ENCODE measurements at regions not wholly inside any gene's neighbourhood (a gene's known extent, or its start where the extent isn't known, plus 50 kb on each side); places are given as distances from the start of the nearest gene placed in this dataset.

GRCh38 chr5:106106384-106106783 is 1564.4 kb downstream of the EFNA5 start:
- H3K9ac ChIP-seq (ENCODE audit: control insufficient read depth, extremely low read depth, insufficient read depth, low read length) = no peak overlapping the region
- TF ChIP-seq CTCF (optimal IDR thresholded peaks at IDR 0.05 in 1 of 3, IDR thresholded peaks at IDR 0.05 in 1 of 3, conservative IDR thresholded peaks at IDR 0.05 in 1 of 3; ENCODE audit: extremely low read depth in 1 of 3, insufficient read depth in 2 of 3, low read length in 3 of 3) (no peak), EZH2 (IDR thresholded peaks at IDR 0.05; ENCODE audit: low read length) (no peak)
- no peaks in the 10 kb centered on the region for H3K27me3 ChIP-seq (ENCODE audit: control insufficient read depth, extremely low read depth, insufficient read depth, low read length)
- FAIRE-seq = no peak
- no peak overlapping the region for H2AFZ ChIP-seq (ENCODE audit: control insufficient read depth, low read length)
- no peaks in the 10 kb centered on the region for H3K79me2 ChIP-seq (ENCODE audit: control insufficient read depth, insufficient read depth, low read length)
- H3K36me3 ChIP-seq (ENCODE audit: control insufficient read depth in 2 of 2, extremely low read depth in 1 of 2, insufficient read depth in 2 of 2, low read length in 2 of 2) = no peaks in the 10 kb centered on the region
- no peaks in the 10 kb centered on the region for H3K9me1 ChIP-seq (ENCODE audit: control insufficient read depth, extremely low read depth, insufficient read depth, low read length)
- H3K4me3 ChIP-seq (ENCODE audit: control insufficient read depth in 2 of 3, extremely low read depth in 1 of 3, insufficient read depth in 2 of 3, low read depth in 1 of 3, low read length in 3 of 3) = no peak overlapping the region
- dilution Hi-C loops (cut with MboI; ENCODE audit: extremely low pct_ligation_motif_present, low sequenced_read_pairs) = no loop called here
- no peak overlapping the region for H3K4me2 ChIP-seq (ENCODE audit: control insufficient read depth, extremely low read depth, insufficient read depth, low read depth, low read length)
- H3K27ac ChIP-seq (ENCODE audit: control insufficient read depth, insufficient read depth, low read length) = no peak overlapping the region
- H3K9me3 ChIP-seq (ENCODE audit: control insufficient read depth, low read depth, low read length) = no peaks in the 10 kb centered on the region
- DNase-seq (ENCODE audit: low read depth, low spot score) = no peak
- H3K4me1 ChIP-seq (ENCODE audit: control insufficient read depth, extremely low read depth, insufficient read depth, low read length) = no peaks in the 10 kb centered on the region
- no peaks in the 10 kb centered on the region for H4K20me1 ChIP-seq (ENCODE audit: control insufficient read depth, extremely low read depth, insufficient read depth, low read length)

GRCh38 chr5:106097340-106097739 is 1573.4 kb downstream of the EFNA5 start:
- Histone ChIP-seq H2AFZ (ENCODE audit: control insufficient read depth, low read length) (no peak overlapping the region), H3K4me2 (ENCODE audit: control insufficient read depth, extremely low read depth, insufficient read depth, low read depth, low read length) (no peak overlapping the region), H3K4me1 (ENCODE audit: control insufficient read depth, extremely low read depth, insufficient read depth, low read length) (peaks cover 4% of the 10 kb centered on the region), H3K36me3 (ENCODE audit: control insufficient read depth in 2 of 2, extremely low read depth in 1 of 2, insufficient read depth in 2 of 2, low read length in 2 of 2) (no peaks in the 10 kb centered on the region), H3K9ac (ENCODE audit: control insufficient read depth, extremely low read depth, insufficient read depth, low read length) (no peak overlapping the region), H3K27ac (ENCODE audit: control insufficient read depth, insufficient read depth, low read length) (no peak overlapping the region), H3K9me1 (ENCODE audit: control insufficient read depth, extremely low read depth, insufficient read depth, low read length) (no peaks in the 10 kb centered on the region), H3K9me3 (ENCODE audit: control insufficient read depth, low read depth, low read length) (no peaks in the 10 kb centered on the region), H4K20me1 (ENCODE audit: control insufficient read depth, extremely low read depth, insufficient read depth, low read length) (no peaks in the 10 kb centered on the region), H3K27me3 (ENCODE audit: control insufficient read depth, extremely low read depth, insufficient read depth, low read length) (no peaks in the 10 kb centered on the region), H3K4me3 (ENCODE audit: control insufficient read depth in 2 of 3, extremely low read depth in 1 of 3, insufficient read depth in 2 of 3, low read depth in 1 of 3, low read length in 3 of 3) (no peak overlapping the region), H3K79me2 (ENCODE audit: control insufficient read depth, insufficient read depth, low read length) (no peaks in the 10 kb centered on the region)
- TF ChIP-seq CTCF (optimal IDR thresholded peaks at IDR 0.05 in 1 of 3, IDR thresholded peaks at IDR 0.05 in 1 of 3, conservative IDR thresholded peaks at IDR 0.05 in 1 of 3; ENCODE audit: extremely low read depth in 1 of 3, insufficient read depth in 2 of 3, low read length in 3 of 3) (no peak), EZH2 (IDR thresholded peaks at IDR 0.05; ENCODE audit: low read length) (no peak)
- dilution Hi-C loops (cut with MboI; ENCODE audit: extremely low pct_ligation_motif_present, low sequenced_read_pairs) = no loop called here
- no peak for FAIRE-seq
- DNase-seq (ENCODE audit: low read depth, low spot score) = no peak
